ENCODE measurements at regions not wholly inside any gene's neighbourhood (a gene's known extent, or its start where the extent isn't known, plus 50 kb on each side); places are given as distances from the start of the nearest gene placed in this dataset.

DNA sequence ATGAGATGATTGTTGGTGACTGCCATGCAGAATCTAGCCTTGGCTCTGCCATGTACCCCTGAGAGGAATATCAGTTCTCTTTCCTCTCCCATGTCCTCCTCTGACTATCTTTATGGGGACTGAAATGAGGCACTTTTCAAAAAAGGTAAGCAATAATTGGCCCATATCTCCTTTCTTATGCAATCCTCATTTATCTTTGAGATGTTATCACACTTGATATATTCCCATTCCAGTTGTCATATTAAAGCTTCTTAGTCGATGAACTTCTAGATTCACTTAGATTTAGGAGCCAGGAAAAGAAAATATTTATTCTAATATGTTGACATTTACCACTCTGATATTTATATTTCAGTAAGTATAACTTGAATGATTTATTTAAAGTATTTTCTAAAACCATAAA, 55.3 kb upstream of the CXCL8 start:
- TF ChIP-seq L3MBTL2 (conservative IDR thresholded peaks at IDR 0.05), result no peak
- TF ChIP-seq ARNT (IDR thresholded peaks at IDR 0.05), result no peak
- TF ChIP-seq SP1 (IDR thresholded peaks at IDR 0.05), result no peak
- TF ChIP-seq FOXM1 (IDR thresholded peaks at IDR 0.05; ENCODE audit: borderline replicate concordance), result no peak
- no peak for TF ChIP-seq FOXK2 (IDR thresholded peaks at IDR 0.05)
- TF ChIP-seq HDGF (IDR thresholded peaks at IDR 0.05; ENCODE audit: borderline replicate concordance), result no peak
- no peak for TF ChIP-seq SUZ12 (IDR thresholded peaks at IDR 0.05)
- TF ChIP-seq CTBP1 (IDR thresholded peaks at IDR 0.05; ENCODE audit: borderline replicate concordance), result no peak
- no peak for TF ChIP-seq FOXA1 (IDR thresholded peaks at IDR 0.05)
